Mesenchymal stem cell (in vitro differentiated cells and primary cell): ENCODE measurements at regions not wholly inside any gene's neighbourhood (a gene's known extent, or its start where the extent isn't known, plus 50 kb on each side); places are given as distances from the start of the nearest gene placed in this dataset.

ENCODE experiments used
- DNase-seq: peaks from one replicate; pipeline ENCODE4 v3.0.0-alpha.2; 2013
- H2AFZ ChIP-seq: one replicate; pipeline ENCODE4 v1.6.1; 2013; ENCODE audit warnings: low read depth, mild to moderate bottlenecking, control low read depth, inconsistent platforms, low read length, moderate library complexity
- H2AK5ac ChIP-seq: 2 replicates; pipeline ENCODE4 v1.6.1; 2013; ENCODE audit warnings: low read length, moderate library complexity, mild to moderate bottlenecking, inconsistent platforms; ENCODE audit not compliant: severe bottlenecking
- H2BK120ac ChIP-seq: one replicate; pipeline ENCODE4 v1.6.1; 2013; ENCODE audit warnings: low read depth, mild to moderate bottlenecking, inconsistent platforms, low read length, moderate library complexity
- H2BK12ac ChIP-seq, 2 experiments: one replicate each; pipeline ENCODE4 v1.6.1; 2013; ENCODE audit warnings: inconsistent platforms in 2 of 2, low read length in 2 of 2, mild to moderate bottlenecking in 2 of 2, moderate library complexity in 2 of 2, control low read depth in 1 of 2
- H2BK15ac ChIP-seq: one replicate; pipeline ENCODE4 v1.6.1; 2013; ENCODE audit warnings: mild to moderate bottlenecking, low read depth, inconsistent platforms; ENCODE audit not compliant: poor library complexity, severe bottlenecking
- H2BK5ac ChIP-seq: 2 replicates; pipeline ENCODE4 v1.6.1; 2013; ENCODE audit warnings: low read depth, mild to moderate bottlenecking, low read length, control low read depth, inconsistent platforms; ENCODE audit not compliant: poor library complexity, severe bottlenecking
- H3K14ac ChIP-seq, 2 experiments: one replicate each; pipeline ENCODE4 v1.6.1; 2013; ENCODE audit warnings: inconsistent platforms in 2 of 2, low read length in 2 of 2, control low read depth in 1 of 2, mild to moderate bottlenecking in 1 of 2, moderate library complexity in 1 of 2
- H3K18ac ChIP-seq, 2 experiments: one replicate each; pipeline ENCODE4 v1.6.1; 2013; ENCODE audit warnings: inconsistent platforms in 2 of 2, low read length in 2 of 2, control low read depth in 1 of 2, low read depth in 1 of 2, mild to moderate bottlenecking in 1 of 2
- H3K23ac ChIP-seq, 2 experiments: one replicate each; pipeline ENCODE4 v1.6.1; 2013; ENCODE audit warnings: inconsistent platforms in 2 of 2, low read length in 2 of 2, mild to moderate bottlenecking in 2 of 2, moderate library complexity in 2 of 2, control low read depth in 1 of 2
- H3K27ac ChIP-seq: 2 replicates; pipeline ENCODE4 v1.5.1; 2013; ENCODE audit warnings: mild to moderate bottlenecking, moderate library complexity, low read length, control low read depth, inconsistent platforms; ENCODE audit not compliant: poor library complexity, severe bottlenecking
- H3K27me3 ChIP-seq, 2 experiments: 2 replicates each; pipeline versions ENCODE4 v1.6.1 to v1.7.0; 2013; ENCODE audit warnings: low read length in 2 of 2, mild to moderate bottlenecking in 2 of 2, moderate library complexity in 2 of 2, control low read depth in 1 of 2, inconsistent platforms in 1 of 2; ENCODE audit not compliant: control insufficient read depth in 1 of 2, insufficient read depth in 1 of 2
- H3K36me3 ChIP-seq, 2 experiments: 2 replicates each; pipeline versions ENCODE4 v1.6.1 to v1.7.0; 2013; ENCODE audit warnings: low read length in 2 of 2, control low read depth in 1 of 2, inconsistent platforms in 1 of 2, low read depth in 1 of 2, mild to moderate bottlenecking in 1 of 2; ENCODE audit not compliant: insufficient read depth in 2 of 2, control insufficient read depth in 1 of 2
- H3K4ac ChIP-seq, 2 experiments: one replicate each; pipeline ENCODE4 v1.6.1; 2013; ENCODE audit warnings: inconsistent platforms in 2 of 2, low read length in 2 of 2, mild to moderate bottlenecking in 2 of 2, moderate library complexity in 2 of 2, control low read depth in 1 of 2, low read depth in 1 of 2
- H3K4me1 ChIP-seq: 2 replicates; pipeline ENCODE4 v1.6.1; 2013; ENCODE audit warnings: low read depth, low read length, control low read depth; ENCODE audit not compliant: control insufficient read depth, insufficient read depth
- H3K4me2 ChIP-seq: 2 replicates; pipeline ENCODE4 v1.6.1; 2013; ENCODE audit warnings: low read length, mild to moderate bottlenecking, inconsistent platforms; ENCODE audit not compliant: poor library complexity, severe bottlenecking
- H3K4me3 ChIP-seq, 2 experiments: 2 replicates each; pipeline versions ENCODE4 v1.5.1 to v1.7.0; 2013; ENCODE audit warnings: low read length in 2 of 2, mild to moderate bottlenecking in 2 of 2, control low read depth in 1 of 2, low read depth in 1 of 2; ENCODE audit not compliant: insufficient read depth in 1 of 2
- H3K79me1 ChIP-seq: replicated peaks from 2 replicates; pipeline ENCODE4 v1.6.1; 2013; ENCODE audit warnings: mild to moderate bottlenecking, control low read depth, low read length, inconsistent platforms; ENCODE audit not compliant: poor library complexity, severe bottlenecking
- H3K9ac ChIP-seq: 2 replicates; pipeline ENCODE4 v1.7.0; 2013; ENCODE audit warnings: mild to moderate bottlenecking, low read length, moderate library complexity
- H3K9me3 ChIP-seq: 2 replicates; pipeline ENCODE4 v1.7.0; 2013; ENCODE audit warnings: mild to moderate bottlenecking, low read length; ENCODE audit not compliant: control insufficient read depth
- H4K8ac ChIP-seq: one replicate; pipeline ENCODE4 v1.6.1; 2013; ENCODE audit warnings: inconsistent platforms, mild to moderate bottlenecking, low read length, moderate library complexity
- H4K91ac ChIP-seq: one replicate; pipeline ENCODE4 v1.6.1; 2013; ENCODE audit warnings: mild to moderate bottlenecking, low read length, inconsistent platforms
- WGBS: methylation state at CpG from one replicate; pipeline ENCODE4 v1.1.7; 2013; ENCODE audit warnings: mixed read lengths; 5-methylcytosine and 5-hydroxymethylcytosine counted together

DNA sequence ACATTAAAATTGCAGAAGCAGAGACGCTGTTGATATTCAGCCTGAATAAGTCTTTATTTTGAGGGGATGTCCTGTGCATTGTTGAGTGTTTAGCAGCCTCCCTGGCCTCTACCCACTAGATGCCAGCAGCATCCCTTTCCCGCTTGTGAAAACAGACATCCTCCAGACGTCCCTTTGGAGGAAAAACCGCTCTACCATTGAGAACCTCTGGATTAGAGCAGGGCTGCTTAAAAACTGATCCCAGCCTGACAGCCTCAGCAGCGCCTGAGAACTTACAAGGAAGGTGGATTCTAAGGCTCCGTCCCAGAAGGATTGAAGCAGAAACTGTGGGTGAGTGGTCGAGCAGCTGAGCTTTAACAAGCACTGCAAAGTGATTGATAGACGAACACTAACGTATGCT is 349.7 kb downstream of the CYRIA start:
- WGBS: 77% methylated on average over 9 of the region's 9 CpGs
- no peak overlapping the region for H3K14ac ChIP-seq
- no peaks in the 10 kb centered on the region for H3K36me3 ChIP-seq
- H3K79me1 ChIP-seq: no peaks in the 10 kb centered on the region
- H3K27ac ChIP-seq: no peak overlapping the region
- no peak overlapping the region for H2AFZ ChIP-seq
- H3K18ac ChIP-seq: no peak overlapping the region
- DNase-seq: no peak
- peaks cover 12% of the 10 kb centered on the region for H3K4me1 ChIP-seq
- H2BK15ac ChIP-seq: no peak overlapping the region
- H2AK5ac ChIP-seq: no peak overlapping the region
- H3K4me3 ChIP-seq: no peak overlapping the region
- H3K4ac ChIP-seq: no peak overlapping the region
- H3K4me2 ChIP-seq: no peak overlapping the region
- no peak overlapping the region for H2BK120ac ChIP-seq
- no peak overlapping the region for H3K23ac ChIP-seq
- no peak overlapping the region for H2BK5ac ChIP-seq
- H3K27me3 ChIP-seq: peaks cover 3 to 6% of the 10 kb centered on the region in 2 experiments
- H2BK12ac ChIP-seq: no peak overlapping the region
- H4K8ac ChIP-seq: no peak overlapping the region
- H3K9me3 ChIP-seq: no peaks in the 10 kb centered on the region
- H4K91ac ChIP-seq: no peak overlapping the region
- no peak overlapping the region for H3K9ac ChIP-seq

DNA sequence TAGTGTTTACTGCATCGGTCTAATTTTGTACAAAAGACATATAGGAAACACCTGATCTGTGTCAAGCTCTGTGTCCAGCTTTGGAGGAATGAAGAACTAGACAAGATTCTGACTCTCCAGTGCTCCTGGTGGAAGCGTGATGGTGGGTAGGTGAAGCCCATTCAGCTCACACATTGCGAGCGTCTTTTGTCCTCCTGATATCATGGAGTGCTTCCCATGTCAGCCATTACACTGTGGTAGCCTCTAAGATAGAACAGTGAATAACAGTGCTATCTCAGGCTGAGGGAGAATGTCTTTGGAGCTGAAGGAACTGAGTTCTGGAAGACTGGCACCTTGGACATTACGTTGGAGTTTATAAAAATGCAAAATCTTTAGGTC is 350.2 kb downstream of the CYRIA start:
- no peak overlapping the region for H3K4ac ChIP-seq
- no peak overlapping the region for H2AFZ ChIP-seq
- WGBS: 75% methylated on average over 5 of the region's 5 CpGs
- H3K14ac ChIP-seq: no peak overlapping the region
- no peak overlapping the region for H2BK120ac ChIP-seq
- no peaks in the 10 kb centered on the region for H3K36me3 ChIP-seq
- H3K18ac ChIP-seq: no peak overlapping the region
- no peak for DNase-seq
- no peaks in the 10 kb centered on the region for H3K79me1 ChIP-seq
- H3K9ac ChIP-seq: no peak overlapping the region
- no peak overlapping the region for H2BK15ac ChIP-seq
- no peak overlapping the region for H2BK5ac ChIP-seq
- no peak overlapping the region for H2AK5ac ChIP-seq
- no peak overlapping the region for H2BK12ac ChIP-seq
- H4K91ac ChIP-seq: no peak overlapping the region
- H3K4me1 ChIP-seq: peaks cover 12% of the 10 kb centered on the region
- H3K4me3 ChIP-seq: no peak overlapping the region
- no peak overlapping the region for H3K27ac ChIP-seq
- no peaks in the 10 kb centered on the region for H3K9me3 ChIP-seq
- H3K23ac ChIP-seq: no peak overlapping the region
- no peak overlapping the region for H3K4me2 ChIP-seq
- peaks cover 3 to 6% of the 10 kb centered on the region in 2 experiments for H3K27me3 ChIP-seq
- H4K8ac ChIP-seq: no peak overlapping the region

DNA sequence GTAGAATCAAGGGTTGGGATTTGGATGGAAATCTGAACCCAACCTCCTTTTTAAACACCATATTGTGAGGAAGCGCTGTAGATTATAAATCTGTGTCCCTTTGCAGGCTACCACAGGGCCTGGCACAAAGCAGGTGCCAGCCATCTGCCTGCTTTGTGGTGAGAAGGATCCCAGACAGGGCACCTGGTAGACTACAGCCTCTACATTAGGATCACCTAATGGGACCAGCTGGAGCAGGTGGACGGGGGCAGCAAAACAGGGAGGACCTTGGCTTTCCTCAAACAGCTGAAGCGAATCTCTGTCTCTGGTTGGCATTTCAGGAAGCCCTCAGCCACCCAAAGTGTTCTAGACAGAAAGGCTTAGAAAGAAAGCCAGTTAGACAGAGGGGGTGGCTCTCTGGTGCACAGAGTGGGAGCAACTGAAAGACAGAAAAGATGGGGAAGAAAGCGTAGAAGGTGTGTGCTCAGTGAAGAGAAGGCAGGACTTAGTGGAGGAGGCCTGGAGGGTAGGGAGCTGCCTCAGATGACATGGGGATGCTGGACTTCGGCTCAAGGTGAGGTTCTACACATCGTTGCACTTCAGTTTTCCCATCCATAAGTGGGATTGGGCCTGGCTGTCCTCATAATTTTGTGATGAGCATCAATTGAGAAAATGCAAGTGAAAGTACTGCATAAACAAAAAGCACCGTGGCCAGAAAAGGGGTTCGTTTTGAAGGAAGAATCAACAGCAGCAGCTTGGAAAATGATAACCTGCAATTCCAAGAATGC is 350.8 kb downstream of the CYRIA start:
- H4K8ac ChIP-seq: no peak overlapping the region
- peaks cover 3 to 6% of the 10 kb centered on the region in 2 experiments for H3K27me3 ChIP-seq
- H4K91ac ChIP-seq: no peak overlapping the region
- H3K4me3 ChIP-seq: no peak overlapping the region
- H3K4ac ChIP-seq: no peak overlapping the region
- no peak overlapping the region for H3K27ac ChIP-seq
- no peak overlapping the region for H3K23ac ChIP-seq
- no peak overlapping the region for H3K14ac ChIP-seq
- no peak for DNase-seq
- H2BK15ac ChIP-seq: no peak overlapping the region
- H3K4me2 ChIP-seq: no peak overlapping the region
- H2BK5ac ChIP-seq: no peak overlapping the region
- H3K18ac ChIP-seq: no peak overlapping the region
- H3K4me1 ChIP-seq: peaks cover 11% of the 10 kb centered on the region
- no peaks in the 10 kb centered on the region for H3K79me1 ChIP-seq
- H2AK5ac ChIP-seq: no peak overlapping the region
- H3K9me3 ChIP-seq: no peaks in the 10 kb centered on the region
- H2BK12ac ChIP-seq: no peak overlapping the region
- H3K36me3 ChIP-seq: no peaks in the 10 kb centered on the region
- WGBS: 83% methylated on average over 8 of the region's 8 CpGs
- no peak overlapping the region for H3K9ac ChIP-seq
- no peak overlapping the region for H2BK120ac ChIP-seq
- no peak overlapping the region for H2AFZ ChIP-seq

DNA sequence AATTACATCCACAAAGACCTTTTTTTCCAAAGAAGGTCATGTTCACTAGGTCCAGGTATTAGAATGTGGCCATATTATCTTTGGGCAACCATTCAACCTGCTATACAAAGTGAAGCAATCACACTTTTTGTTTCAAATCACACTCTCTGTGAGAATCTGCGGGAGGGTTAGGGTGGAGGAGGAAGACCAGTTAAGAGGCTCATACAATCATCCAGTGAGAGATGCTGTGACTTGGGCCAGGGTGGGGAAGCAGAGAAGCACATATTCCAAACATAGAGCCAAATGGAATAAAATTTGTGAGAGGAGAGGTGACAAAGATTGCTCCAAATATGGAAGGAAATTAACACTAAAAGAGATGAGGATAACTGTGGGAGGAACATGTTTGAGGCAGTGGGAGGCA is 351.6 kb downstream of the CYRIA start:
- Histone ChIP-seq H2BK120ac (no peak overlapping the region), H3K18ac (no peak overlapping the region), H3K14ac (no peak overlapping the region), H3K9me3 (no peaks in the 10 kb centered on the region), H3K79me1 (no peaks in the 10 kb centered on the region), H3K4me1 (peaks cover 7% of the 10 kb centered on the region), H3K9ac (no peak overlapping the region), H3K23ac (no peak overlapping the region), H2AK5ac (no peak overlapping the region), H4K8ac (no peak overlapping the region), H3K27me3 (peaks cover 0 to 3% of the 10 kb centered on the region in 2 experiments), H2BK12ac (no peak overlapping the region), H3K27ac (no peak overlapping the region), H3K4me3 (no peak overlapping the region), H2AFZ (no peak overlapping the region), H3K4me2 (no peak overlapping the region), H2BK5ac (no peak overlapping the region), H3K36me3 (no peaks in the 10 kb centered on the region), H4K91ac (no peak overlapping the region), H3K4ac (no peak overlapping the region), H2BK15ac (no peak overlapping the region)
- DNase-seq: no peak
- whole genome bisulfite sequencing: 92% methylated on average over 1 of the region's 1 CpG
